ENCODE measurements at regions not wholly inside any gene's neighbourhood (a gene's known extent, or its start where the extent isn't known, plus 50 kb on each side); places are given as distances from the start of the nearest gene placed in this dataset.

- peak; percentile 71 for DNase-seq
Measured at GRCh38 chr11:26199331-26200095, 132.4 kb upstream of the ANO3 start.

- DNase-seq = peak; percentile 94
Measured at GRCh38 chr11:26201411-26201810, 130.5 kb upstream of the ANO3 start.

- DNase-seq = no peak
Measured at GRCh38 chr11:26202754-26203153, 129.2 kb upstream of the ANO3 start.

GRCh38 chr11:26204101-26204500, 127.8 kb upstream of the ANO3 start:
- DNase-seq = no peak

GRCh38 chr11:26204839-26205238, 127.1 kb upstream of the ANO3 start:
- DNase-seq = no peak

GRCh38 chr11:26219183-26220117, 112.5 kb upstream of the ANO3 start:
- no peak for DNase-seq

- DNase-seq = no peak
Measured at GRCh38 chr11:26225646-26226045, 106.3 kb upstream of the ANO3 start.

GRCh38 chr11:26227301-26227746, 104.6 kb upstream of the ANO3 start:
- DNase-seq = peak; percentile 97

GRCh38 chr11:26227883-26228502, 103.9 kb upstream of the ANO3 start:
- no peak for DNase-seq

GRCh38 chr11:26228778-26229177, 103.2 kb upstream of the ANO3 start:
- peak; percentile 79 for DNase-seq

- peak; percentile 99 for DNase-seq
Measured at GRCh38 chr11:26229257-26229656, 102.7 kb upstream of the ANO3 start.

GRCh38 chr11:26229981-26230380, 101.9 kb upstream of the ANO3 start:
- DNase-seq = peak; percentile 49

- DNase-seq = peak; percentile 95
Measured at GRCh38 chr11:26231252-26231661, 100.7 kb upstream of the ANO3 start.

GRCh38 chr11:26234451-26234850, 97.5 kb upstream of the ANO3 start:
- DNase-seq = peak; percentile 78

- no peak for DNase-seq
Measured at GRCh38 chr11:26243426-26243825, 88.5 kb upstream of the ANO3 start.

- peak; percentile 87 for DNase-seq
Measured at GRCh38 chr11:26244207-26244606, 87.7 kb upstream of the ANO3 start.

- peak; percentile 88 for DNase-seq
Measured at GRCh38 chr11:26245046-26245445, 86.9 kb upstream of the ANO3 start.

- peak; percentile 97 for DNase-seq
Measured at GRCh38 chr11:26247340-26247739, 84.6 kb upstream of the ANO3 start.

- no peak for DNase-seq
Measured at GRCh38 chr11:26248661-26249060, 83.3 kb upstream of the ANO3 start.

GRCh38 chr11:26254378-26254777, 77.6 kb upstream of the ANO3 start:
- peak; percentile 65 for DNase-seq

GRCh38 chr11:26263769-26264168, 68.2 kb upstream of the ANO3 start:
- no peak for DNase-seq

GRCh38 chr11:26264266-26264665, 67.7 kb upstream of the ANO3 start:
- DNase-seq = no peak

GRCh38 chr11:26268980-26269660, 62.8 kb upstream of the ANO3 start:
- DNase-seq = no peak

Data from HCEC 1CT (cell line).